T-cell (primary cell): ENCODE measurements at regions not wholly inside any gene's neighbourhood (a gene's known extent, or its start where the extent isn't known, plus 50 kb on each side); places are given as distances from the start of the nearest gene placed in this dataset.

Experiments
- ATAC-seq, 4 experiments: fragments of 200-7000 bp in 3 of 4; fragments of 150-1000 bp in 1 of 4; cut with Tn5 transposase; replicated peaks in 1 of 4; 1 replicate in 3 of 4; 2 replicates in 1 of 4; pipeline ENCODE4 v1.10.0; 2021; ENCODE audit warnings: moderate library complexity in 3 of 4, mild to moderate bottlenecking in 2 of 4, moderate number of reproducible peaks in 1 of 4
- CTCF ChIA-PET, 2 donors: fragments of 300-600 bp; sonication (Branson Sonifier 250); formaldehyde crosslinking; loops; one replicate each; lab custom pipeline; 2022; ENCODE audit warnings: antibody characterized with exemption in 2 of 2; lab: Charles Lee
- POLR2A ChIA-PET, 2 donors: fragments of 300-600 bp; sonication (Branson Sonifier 250); formaldehyde crosslinking; loops; one replicate each; lab custom pipeline; 2022; ENCODE audit warnings: antibody characterized with exemption in 2 of 2; lab: Charles Lee
- DNase-seq, 35 experiments: peaks; one replicate each; pipeline versions ENCODE4 v3.0.0 to v3.0.0-alpha.2; 2013 to 2023
- H3K27ac ChIP-seq: one replicate; pipeline ENCODE4 v1.5.1; 2013; ENCODE audit warnings: low read length
- H3K27me3 ChIP-seq, 2 experiments: replicated peaks in 1 of 2; 1 replicate in 1 of 2; 2 replicates in 1 of 2; pipeline versions ENCODE4 v1.6.1 to v1.7.0; 2013; ENCODE audit warnings: low read length in 1 of 2, mixed read lengths in 1 of 2; ENCODE audit not compliant: control insufficient read depth in 2 of 2, insufficient read depth in 2 of 2; ENCODE audit errors: extremely low read depth in 1 of 2
- H3K36me3 ChIP-seq, 2 donors: 1 replicate in 1 of 2; 2 replicates in 1 of 2; pipeline versions ENCODE4 v1.6.1 to v1.7.0; 2013; ENCODE audit warnings: low read length in 1 of 2; ENCODE audit not compliant: control insufficient read depth in 2 of 2, insufficient read depth in 1 of 2; ENCODE audit errors: extremely low read depth in 1 of 2
- H3K4me1 ChIP-seq, 2 experiments: 1 replicate in 1 of 2; 2 replicates in 1 of 2; pipeline versions ENCODE4 v1.6.1 to v1.7.0; 2013; ENCODE audit warnings: low read length in 2 of 2, mixed read lengths in 1 of 2; ENCODE audit not compliant: insufficient read depth in 2 of 2, control insufficient read depth in 1 of 2; ENCODE audit errors: extremely low read depth in 1 of 2
- H3K4me3 ChIP-seq, 2 donors: 1 replicate in 1 of 2; 2 replicates in 1 of 2; pipeline versions ENCODE4 v1.5.1 to v1.7.0; 2013; ENCODE audit warnings: mild to moderate bottlenecking in 2 of 2, low read length in 1 of 2, moderate library complexity in 1 of 2; ENCODE audit not compliant: control insufficient read depth in 1 of 2; ENCODE audit errors: extremely low read depth in 1 of 2
- H3K9me3 ChIP-seq: 2 replicates; pipeline ENCODE4 v1.7.0; 2013
- H3K27ac Mint-ChIP-seq, 2 donors: one replicate each; pipeline ENCODE4 v1.8.0; 2020 to 2021; ENCODE audit warnings: mild to moderate bottlenecking in 2 of 2, mixed read lengths in 2 of 2
- H3K27me3 Mint-ChIP-seq, 2 donors: one replicate each; pipeline ENCODE4 v1.8.0; 2021 to 2022; ENCODE audit warnings: mixed read lengths in 2 of 2
- H3K36me3 Mint-ChIP-seq: one replicate; pipeline ENCODE4 v1.8.0; 2021; ENCODE audit warnings: mixed read lengths
- H3K4me1 Mint-ChIP-seq, 3 donors: one replicate each; pipeline ENCODE4 v1.8.0; 2020 to 2022; ENCODE audit warnings: mixed read lengths in 3 of 3, mild to moderate bottlenecking in 1 of 3
- H3K4me3 Mint-ChIP-seq, 3 donors: one replicate each; pipeline ENCODE4 v1.8.0; 2020 to 2022; ENCODE audit warnings: mild to moderate bottlenecking in 3 of 3, mixed read lengths in 3 of 3, moderate library complexity in 3 of 3
- H3K9me3 Mint-ChIP-seq, 3 donors: one replicate each; pipeline ENCODE4 v1.8.0; 2020 to 2022; ENCODE audit warnings: mixed read lengths in 3 of 3
- WGBS: methylation state at CpG from one replicate; pipeline ENCODE4 v1.1.5; 2013; ENCODE audit warnings: missing lambda C conversion rate; ENCODE audit not compliant: insufficient coverage; 5-methylcytosine and 5-hydroxymethylcytosine counted together

DNA sequence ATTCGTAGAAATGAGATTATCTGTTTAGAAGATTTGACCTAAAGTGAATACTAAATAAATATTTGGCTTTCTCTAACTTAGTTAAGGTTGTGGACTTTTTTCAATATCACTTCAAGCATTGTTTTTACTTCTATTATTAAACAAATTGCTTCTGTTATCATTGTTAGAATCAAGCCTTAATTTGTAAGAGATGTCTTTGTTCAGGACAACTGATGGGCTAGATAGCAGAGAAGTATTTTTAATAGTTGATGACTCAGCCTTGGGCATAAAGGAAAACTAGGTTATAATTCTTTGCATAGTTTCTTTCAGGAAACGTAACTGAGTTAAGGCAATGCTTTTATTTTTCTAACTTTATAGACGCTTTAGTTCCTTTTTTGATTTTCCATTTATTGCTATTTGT, 128.8 kb upstream of the SMIM30 start:
- Histone ChIP-seq H3K36me3 (no peaks in the 10 kb centered on the region), H3K9me3 (no peaks in the 10 kb centered on the region), H3K4me1 (no peaks in the 10 kb centered on the region), H3K4me3 (no peak overlapping the region), H3K27ac (no peak overlapping the region), H3K27me3 (no peaks in the 10 kb centered on the region)
- WGBS: no CpG with 5 or more reads among the region's 3 CpGs
- CTCF ChIA-PET: no interaction called here
- Mint-ChIP-seq H3K4me3 (no peak overlapping the region), H3K9me3 (peaks cover 4 to 12% (median 9%) of the 10 kb centered on the region in 3 donors), H3K27me3 (no peaks in the 10 kb centered on the region), H3K27ac (no peak overlapping the region), H3K36me3 (no peaks in the 10 kb centered on the region), H3K4me1 (no peaks in the 10 kb centered on the region)
- POLR2A ChIA-PET: no interaction called here
- DNase-seq: no peak
- ATAC-seq: no peak

DNA sequence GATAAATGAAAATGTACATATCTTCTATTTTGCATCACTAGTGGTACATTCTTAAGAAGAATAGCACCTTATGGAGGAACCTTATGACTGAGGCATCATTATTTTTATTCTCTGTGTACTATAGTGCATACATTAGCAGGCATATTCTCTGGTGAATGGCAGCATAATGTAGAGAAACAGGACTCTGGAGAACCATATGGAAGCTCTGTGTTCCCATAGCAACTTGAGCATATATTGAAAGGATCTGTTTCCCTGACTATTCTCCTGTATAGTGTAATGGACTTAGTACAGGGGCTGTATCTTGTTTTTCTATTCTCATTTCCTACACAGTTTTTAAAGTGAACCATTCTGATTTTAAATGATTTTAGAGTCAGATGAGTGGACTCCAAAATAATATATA, 128.4 kb upstream of the SMIM30 start:
- no peak for ATAC-seq
- H3K9me3 Mint-ChIP-seq: peaks cover 4 to 12% (median 9%) of the 10 kb centered on the region in 3 donors
- H3K4me3 ChIP-seq: no peak overlapping the region
- no peaks in the 10 kb centered on the region for H3K36me3 Mint-ChIP-seq
- H3K4me1 Mint-ChIP-seq: no peaks in the 10 kb centered on the region
- no peaks in the 10 kb centered on the region for H3K36me3 ChIP-seq
- H3K27me3 ChIP-seq: no peaks in the 10 kb centered on the region
- no peaks in the 10 kb centered on the region for H3K4me1 ChIP-seq
- POLR2A ChIA-PET: no interaction called here
- no peak overlapping the region for H3K4me3 Mint-ChIP-seq
- no peaks in the 10 kb centered on the region for H3K27me3 Mint-ChIP-seq
- CTCF ChIA-PET: no interaction called here
- DNase-seq: no peak
- H3K27ac Mint-ChIP-seq: no peak overlapping the region
- no peak overlapping the region for H3K27ac ChIP-seq
- no peaks in the 10 kb centered on the region for H3K9me3 ChIP-seq

DNA sequence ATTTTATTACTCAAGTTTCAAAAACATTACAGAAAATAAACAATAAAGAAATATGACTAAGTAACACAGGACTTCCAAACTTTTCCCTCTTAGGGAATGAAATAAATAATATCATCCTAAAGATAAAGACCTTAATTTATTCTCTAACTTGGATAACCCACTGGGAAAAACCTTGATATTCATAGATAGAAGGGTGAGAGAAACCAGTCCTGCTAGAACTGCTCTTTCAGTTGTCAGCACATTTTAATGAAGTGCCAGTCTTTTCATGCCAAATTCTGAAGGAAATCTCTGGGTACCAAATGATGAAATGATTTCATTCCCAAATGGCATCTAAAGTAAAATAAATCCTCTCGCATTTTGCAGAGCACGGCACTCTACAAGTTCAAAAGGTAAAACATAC, 114.5 kb upstream of the SMIM30 start:
- Mint-ChIP-seq H3K36me3 (no peaks in the 10 kb centered on the region), H3K4me3 (no peak overlapping the region), H3K4me1 (no peaks in the 10 kb centered on the region), H3K27me3 (peaks cover 0 to 4% of the 10 kb centered on the region in 2 donors), H3K27ac (no peak overlapping the region), H3K9me3 (peaks cover 3 to 4% (median 3%) of the 10 kb centered on the region in 3 donors)
- WGBS: no CpG with 5 or more reads among the region's 2 CpGs
- H3K27me3 ChIP-seq: no peaks in the 10 kb centered on the region
- CTCF ChIA-PET: no interaction called here
- H3K9me3 ChIP-seq: no peaks in the 10 kb centered on the region
- POLR2A ChIA-PET: no interaction called here
- DNase-seq (no peak), ATAC-seq (no peak)
- no peak overlapping the region for H3K4me3 ChIP-seq
- H3K4me1 ChIP-seq: no peaks in the 10 kb centered on the region
- no peak overlapping the region for H3K27ac ChIP-seq
- H3K36me3 ChIP-seq: no peaks in the 10 kb centered on the region

DNA sequence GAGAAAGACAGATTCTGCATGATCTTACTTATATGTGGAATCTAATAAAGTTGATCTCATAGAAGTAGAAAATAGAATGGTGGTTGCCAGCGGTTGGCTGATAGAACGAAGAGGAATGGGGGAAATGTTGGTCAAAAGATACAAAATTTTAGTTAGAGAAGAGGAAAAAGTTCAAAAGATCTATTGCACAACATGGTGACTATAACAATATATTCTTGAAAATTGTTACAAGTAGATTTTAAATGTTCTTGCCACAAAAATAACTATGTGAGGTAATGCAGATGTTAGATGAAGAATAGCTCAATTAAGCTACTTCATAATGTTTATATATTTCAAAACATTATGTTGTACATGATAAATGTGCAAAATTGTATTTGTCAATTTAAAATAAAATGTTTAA, 112.3 kb upstream of the SMIM30 start:
- CTCF ChIA-PET: no interaction called here
- Mint-ChIP-seq H3K4me1 (no peaks in the 10 kb centered on the region), H3K9me3 (peaks cover 4 to 16% (median 7%) of the 10 kb centered on the region in 3 donors), H3K4me3 (no peak overlapping the region), H3K36me3 (no peaks in the 10 kb centered on the region), H3K27me3 (peaks cover 0 to 4% of the 10 kb centered on the region in 2 donors), H3K27ac (no peak overlapping the region)
- H3K27ac ChIP-seq: no peak overlapping the region
- H3K4me3 ChIP-seq: no peak overlapping the region
- no peaks in the 10 kb centered on the region for H3K36me3 ChIP-seq
- ATAC-seq: no peak
- DNase-seq: no peak
- no peaks in the 10 kb centered on the region for H3K4me1 ChIP-seq
- H3K27me3 ChIP-seq: peaks cover 0 to 3% of the 10 kb centered on the region in 2 experiments
- no CpG with 5 or more reads among the region's 2 CpGs for WGBS
- POLR2A ChIA-PET: no interaction called here
- H3K9me3 ChIP-seq: no peaks in the 10 kb centered on the region

DNA sequence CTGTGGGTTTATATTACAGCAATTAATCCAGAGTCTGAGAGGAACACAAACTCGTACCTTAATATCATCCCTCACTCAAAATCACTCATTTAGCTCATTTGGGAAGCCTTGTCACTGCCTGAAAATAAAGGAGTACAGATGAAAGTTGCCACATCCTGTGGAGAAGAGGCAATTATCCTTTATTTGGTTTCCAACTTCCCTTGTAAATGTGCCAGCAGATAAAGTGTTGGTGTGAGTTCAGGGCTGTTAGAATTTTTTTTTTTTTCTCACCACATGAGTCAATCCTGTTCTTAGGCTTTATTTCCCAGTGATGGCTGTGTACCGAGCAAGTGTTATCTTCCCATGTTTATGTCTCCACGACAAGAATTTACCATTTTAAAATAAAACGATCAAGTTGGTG, 99.0 kb upstream of the SMIM30 start:
- Mint-ChIP-seq H3K27me3 (peaks cover 0 to 1% of the 10 kb centered on the region in 2 donors), H3K9me3 (peaks cover 0 to 3% (median 0%) of the 10 kb centered on the region in 3 donors), H3K4me3 (no peak overlapping the region), H3K4me1 (no peaks in the 10 kb centered on the region), H3K36me3 (no peaks in the 10 kb centered on the region), H3K27ac (no peak overlapping the region)
- H3K36me3 ChIP-seq: no peaks in the 10 kb centered on the region
- ChIA-PET CTCF (no interaction called here), POLR2A (no interaction called here)
- no peak for ATAC-seq
- H3K27ac ChIP-seq: no peak overlapping the region
- WGBS: no CpG with 5 or more reads among the region's 4 CpGs
- H3K27me3 ChIP-seq: no peaks in the 10 kb centered on the region
- DNase-seq: no peak
- H3K4me3 ChIP-seq: no peak overlapping the region
- no peaks in the 10 kb centered on the region for H3K4me1 ChIP-seq
- no peaks in the 10 kb centered on the region for H3K9me3 ChIP-seq

DNA sequence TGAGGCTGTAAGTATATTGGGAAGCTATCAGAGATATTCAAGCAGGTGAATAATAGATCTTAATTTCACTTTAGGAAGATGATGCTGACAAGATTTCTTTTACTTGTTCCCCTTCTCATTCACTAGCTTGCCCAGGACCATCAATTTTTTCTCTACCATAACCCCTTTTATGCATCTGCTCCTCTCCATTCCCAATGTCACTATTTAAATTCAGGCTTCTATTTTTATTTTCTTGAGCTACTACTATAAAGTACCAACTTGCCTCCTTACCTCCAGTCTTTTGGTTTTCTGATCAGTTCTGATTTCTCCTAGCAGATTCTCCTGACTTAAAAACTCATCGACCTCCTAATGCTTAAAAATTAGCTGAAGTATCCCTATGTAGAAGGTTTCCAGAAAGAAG, 97.7 kb upstream of the SMIM30 start:
- Histone ChIP-seq H3K4me3 (no peak overlapping the region), H3K4me1 (no peaks in the 10 kb centered on the region), H3K36me3 (no peaks in the 10 kb centered on the region), H3K27me3 (no peaks in the 10 kb centered on the region), H3K9me3 (no peaks in the 10 kb centered on the region), H3K27ac (no peak overlapping the region)
- no peaks in the 10 kb centered on the region for H3K36me3 Mint-ChIP-seq
- CTCF ChIA-PET: interaction anchor here in 1 of 2 donors (0.6 kb wide), 1 partner anchor 268 kb away, joined by 10 read pairs; no protein-coding TSS in a partner anchor
- WGBS: no CpG with 5 or more reads among the region's 1 CpG
- POLR2A ChIA-PET: no interaction called here
- no peak for ATAC-seq
- no peak overlapping the region for H3K27ac Mint-ChIP-seq
- H3K4me3 Mint-ChIP-seq: no peak overlapping the region
- no peak for DNase-seq
- no peaks in the 10 kb centered on the region for H3K4me1 Mint-ChIP-seq
- H3K9me3 Mint-ChIP-seq: peaks cover 0 to 3% (median 0%) of the 10 kb centered on the region in 3 donors
- H3K27me3 Mint-ChIP-seq: peaks cover 0 to under 1% of the 10 kb centered on the region in 2 donors
